Glomerular endothelial cell (primary cell): ENCODE measurements at regions not wholly inside any gene's neighbourhood (a gene's known extent, or its start where the extent isn't known, plus 50 kb on each side); places are given as distances from the start of the nearest gene placed in this dataset.
"Not testable (repeated sequence)": the region's sequence is repeated elsewhere in the genome, so short reads cannot be mapped to it uniquely, and the experiment has no call there.

Source experiments
- DNase-seq: peaks from one replicate; pipeline ENCODE4 v3.0.0-alpha.2; 2011; ENCODE audit warnings: low read depth, low spot score; ENCODE audit errors: extremely low read depth

GRCh38 chr19:29060813-29061364, 152.1 kb downstream of the UQCRFS1 start:
- DNase-seq: no peak

- no peak for DNase-seq
Measured at GRCh38 chr19:29056535-29056934, 156.4 kb downstream of the UQCRFS1 start.

GRCh38 chr19:29054886-29055675, 157.9 kb downstream of the UQCRFS1 start:
- DNase-seq: no peak

- no peak for DNase-seq
Measured at GRCh38 chr19:29048873-29049272, 164.1 kb downstream of the UQCRFS1 start.

- DNase-seq: no peak
Measured at GRCh38 chr19:29045679-29046254, 167.2 kb downstream of the UQCRFS1 start.

- no peak for DNase-seq
Measured at GRCh38 chr19:29044037-29044436, 168.9 kb downstream of the UQCRFS1 start.

- no peak for DNase-seq
Measured at GRCh38 chr19:29042450-29042849, 170.5 kb downstream of the UQCRFS1 start.

GRCh38 chr19:29040951-29041350, 172.0 kb downstream of the UQCRFS1 start:
- no peak for DNase-seq

- no peak for DNase-seq
Measured at GRCh38 chr19:29040292-29040691, 172.7 kb downstream of the UQCRFS1 start.

GRCh38 chr19:29039036-29039435, 173.9 kb downstream of the UQCRFS1 start:
- not testable (repeated sequence) for DNase-seq

- no peak for DNase-seq
Measured at GRCh38 chr19:29031216-29031615, 181.7 kb downstream of the UQCRFS1 start.

- no peak for DNase-seq
Measured at GRCh38 chr19:29029268-29029958, 183.5 kb downstream of the UQCRFS1 start.

GRCh38 chr19:29022599-29022998, 190.4 kb downstream of the UQCRFS1 start:
- no peak for DNase-seq

GRCh38 chr19:29022165-29022564, 190.8 kb downstream of the UQCRFS1 start:
- no peak for DNase-seq

GRCh38 chr19:29021232-29021916, 191.6 kb downstream of the UQCRFS1 start:
- no peak for DNase-seq

GRCh38 chr19:29019403-29019802, 193.5 kb downstream of the UQCRFS1 start:
- no peak for DNase-seq

- no peak for DNase-seq
Measured at GRCh38 chr19:29018542-29018941, 194.4 kb downstream of the UQCRFS1 start.

- no peak for DNase-seq
Measured at GRCh38 chr19:29017788-29018187, 195.2 kb downstream of the UQCRFS1 start.

GRCh38 chr19:29016926-29017760, 195.8 kb downstream of the UQCRFS1 start:
- no peak for DNase-seq

GRCh38 chr19:29016353-29016752, 196.6 kb downstream of the UQCRFS1 start:
- no peak for DNase-seq
